Mesodermal cell (in vitro differentiated cells): ENCODE measurements at regions not wholly inside any gene's neighbourhood (a gene's known extent, or its start where the extent isn't known, plus 50 kb on each side); places are given as distances from the start of the nearest gene placed in this dataset.
A peak's percentile ranks its signal among the peaks of the same experiment; 100 is the strongest.

Experiments used
- H3K27ac ChIP-seq: 2 replicates; pipeline ENCODE4 v1.7.0; 2013; ENCODE audit warnings: mild to moderate bottlenecking, low read depth, low read length, moderate library complexity; ENCODE audit not compliant: severe bottlenecking
- H3K36me3 ChIP-seq: 2 replicates; pipeline ENCODE4 v1.7.1; 2013; ENCODE audit warnings: mild to moderate bottlenecking, low read length, moderate library complexity; ENCODE audit not compliant: control insufficient read depth, insufficient read depth
- H3K4me1 ChIP-seq: one replicate; pipeline ENCODE4 v1.7.1; 2013; ENCODE audit warnings: mild to moderate bottlenecking, low read length; ENCODE audit not compliant: insufficient read depth, control insufficient read depth, poor library complexity, severe bottlenecking
- H3K4me3 ChIP-seq: 2 replicates; pipeline ENCODE4 v1.7.0; 2013; ENCODE audit warnings: low read length, control low read depth, mild to moderate bottlenecking; ENCODE audit not compliant: insufficient read depth, poor library complexity, severe bottlenecking; ENCODE audit errors: extremely low read depth
- H3K9me3 ChIP-seq: 2 replicates; pipeline ENCODE4 v1.7.1; 2013; ENCODE audit warnings: mild to moderate bottlenecking, low read length, moderate library complexity; ENCODE audit not compliant: control insufficient read depth
- WGBS, 2 experiments: methylation state at CpG; one replicate each; pipeline ENCODE4 v1.1.5; 2013; ENCODE audit warnings: missing lambda C conversion rate in 2 of 2; ENCODE audit not compliant: insufficient coverage in 2 of 2; 5-methylcytosine and 5-hydroxymethylcytosine counted together

- WGBS, 2 experiments, result 40% methylated on average over 1 of the region's 3 CpGs
These were observed 93.2 kb downstream of the AKR1D1 start for GRCh38 chr7:138169441-138169851.

GRCh38 chr7:138170298-138170697 is 94.0 kb downstream of the AKR1D1 start:
- H3K27ac ChIP-seq, result peak overlapping the region; percentile 81

More at GRCh38 chr7:138169441-138169851, 93.2 kb downstream of the AKR1D1 start:
- Histone ChIP-seq H3K36me3 (no peaks in the 10 kb centered on the region), H3K4me3 (no peak overlapping the region), H3K9me3 (peaks cover 44% of the 10 kb centered on the region), H3K4me1 (peaks cover 32% of the 10 kb centered on the region), H3K27ac (peak overlapping the region; percentile 81)

GRCh38 chr7:138170959-138171703 is 94.9 kb downstream of the AKR1D1 start:
- no peaks in the 10 kb centered on the region for H3K36me3 ChIP-seq
- peaks cover 32% of the 10 kb centered on the region for H3K4me1 ChIP-seq
- H3K4me3 ChIP-seq, result no peak overlapping the region
- WGBS, 2 experiments, result 92 to 93% methylated on average over 6 to 7 of the region's 7 CpGs
- H3K9me3 ChIP-seq, result peaks cover 38% of the 10 kb centered on the region
- H3K27ac ChIP-seq, result peak overlapping the region; percentile 81

More at GRCh38 chr7:138170298-138170697, 94.0 kb downstream of the AKR1D1 start:
- H3K36me3 ChIP-seq, result no peaks in the 10 kb centered on the region
- peaks cover 43% of the 10 kb centered on the region for H3K9me3 ChIP-seq
- 40% methylated on average over 1 of the region's 2 CpGs; no CpG with 5 or more reads in 1 of the 2 experiments for WGBS, 2 experiments
- H3K4me3 ChIP-seq, result no peak overlapping the region
- peaks cover 32% of the 10 kb centered on the region for H3K4me1 ChIP-seq

- peaks cover 23% of the 10 kb centered on the region for H3K9me3 ChIP-seq
- no peaks in the 10 kb centered on the region for H3K36me3 ChIP-seq
- no peak overlapping the region for H3K4me3 ChIP-seq
- 80% methylated on average over 1 of the region's 3 CpGs; no CpG with 5 or more reads in 1 of the 2 experiments for WGBS, 2 experiments
- H3K27ac ChIP-seq, result no peak overlapping the region
- peaks cover 22% of the 10 kb centered on the region for H3K4me1 ChIP-seq
These were observed 97.3 kb downstream of the AKR1D1 start for GRCh38 chr7:138173548-138173947.

- WGBS, 2 experiments, result 100% methylated on average over 2 of the region's 5 CpGs; no CpG with 5 or more reads in 1 of the 2 experiments
These were observed 99.8 kb downstream of the AKR1D1 start for GRCh38 chr7:138176060-138176459.

GRCh38 chr7:138184191-138184590 is 107.9 kb downstream of the AKR1D1 start:
- Histone ChIP-seq H3K4me1 (no peaks in the 10 kb centered on the region), H3K9me3 (peaks cover 18% of the 10 kb centered on the region), H3K27ac (no peak overlapping the region), H3K36me3 (no peaks in the 10 kb centered on the region), H3K4me3 (no peak overlapping the region)
- 95% methylated on average over 4 of the region's 4 CpGs; no CpG with 5 or more reads in 1 of the 2 experiments for WGBS, 2 experiments

More at GRCh38 chr7:138176060-138176459, 99.8 kb downstream of the AKR1D1 start:
- H3K4me1 ChIP-seq, result peaks cover 4% of the 10 kb centered on the region
- H3K9me3 ChIP-seq, result peaks cover 23% of the 10 kb centered on the region
- no peaks in the 10 kb centered on the region for H3K36me3 ChIP-seq
- no peak overlapping the region for H3K27ac ChIP-seq
- H3K4me3 ChIP-seq, result no peak overlapping the region

GRCh38 chr7:138185132-138185908 is 109.1 kb downstream of the AKR1D1 start:
- H3K27ac ChIP-seq, result no peak overlapping the region
- WGBS, 2 experiments, result 92% methylated on average over 6 to 10 of the region's 12 CpGs
- H3K4me3 ChIP-seq, result no peak overlapping the region

GRCh38 chr7:138186951-138187351 is 110.7 kb downstream of the AKR1D1 start:
- H3K27ac ChIP-seq, result peak overlapping the region; percentile 49
- peaks cover 20% of the 10 kb centered on the region for H3K9me3 ChIP-seq
- WGBS, 2 experiments, result 76 to 90% methylated on average over 5 of the region's 6 CpGs
- no peak overlapping the region for H3K4me3 ChIP-seq
- no peaks in the 10 kb centered on the region for H3K4me1 ChIP-seq
- H3K36me3 ChIP-seq, result no peaks in the 10 kb centered on the region

More at GRCh38 chr7:138185132-138185908, 109.1 kb downstream of the AKR1D1 start:
- H3K4me1 ChIP-seq, result no peaks in the 10 kb centered on the region
- H3K36me3 ChIP-seq, result no peaks in the 10 kb centered on the region
- peaks cover 20% of the 10 kb centered on the region for H3K9me3 ChIP-seq

- Histone ChIP-seq H3K4me3 (no peak overlapping the region), H3K36me3 (no peaks in the 10 kb centered on the region), H3K4me1 (no peaks in the 10 kb centered on the region), H3K9me3 (peaks cover 20% of the 10 kb centered on the region), H3K27ac (no peak overlapping the region)
- 78 to 84% methylated on average over 7 to 8 of the region's 8 CpGs for WGBS, 2 experiments
These were observed 112.1 kb downstream of the AKR1D1 start for GRCh38 chr7:138188290-138188858.

- H3K4me3 ChIP-seq, result no peak overlapping the region
- H3K4me1 ChIP-seq, result no peaks in the 10 kb centered on the region
- H3K36me3 ChIP-seq, result no peaks in the 10 kb centered on the region
- WGBS, 2 experiments, result 90 to 97% methylated on average over 5 to 7 of the region's 8 CpGs
- H3K27ac ChIP-seq, result no peak overlapping the region
- no peaks in the 10 kb centered on the region for H3K9me3 ChIP-seq
These were observed 118.3 kb downstream of the AKR1D1 start for GRCh38 chr7:138194567-138194966.
